Trophoblast cell (in vitro differentiated cells and primary cell): ENCODE measurements at regions not wholly inside any gene's neighbourhood (a gene's known extent, or its start where the extent isn't known, plus 50 kb on each side); places are given as distances from the start of the nearest gene placed in this dataset.
A peak's percentile ranks its signal among the peaks of the same experiment; 100 is the strongest.

Source experiments
- DNase-seq, 2 donors: peaks; one replicate each; pipeline ENCODE4 v3.0.0-alpha.2; 2016
- H2AFZ ChIP-seq: 2 replicates; pipeline ENCODE4 v1.6.1; 2013; ENCODE audit warnings: low read length, moderate library complexity, mild to moderate bottlenecking; ENCODE audit not compliant: insufficient read depth, poor library complexity
- H2AK5ac ChIP-seq: 2 replicates; pipeline ENCODE4 v1.6.1; 2013; ENCODE audit warnings: mild to moderate bottlenecking, low read length
- H2BK120ac ChIP-seq: 2 replicates; pipeline ENCODE4 v1.6.1; 2013; ENCODE audit warnings: low read length, mild to moderate bottlenecking, moderate library complexity; ENCODE audit not compliant: insufficient read depth, poor library complexity
- H2BK12ac ChIP-seq: 2 replicates; pipeline ENCODE4 v1.6.1; 2013; ENCODE audit warnings: mild to moderate bottlenecking, low read length, moderate library complexity
- H2BK5ac ChIP-seq: 2 replicates; pipeline ENCODE4 v1.6.1; 2013; ENCODE audit warnings: low read length, low read depth, moderate library complexity, mild to moderate bottlenecking; ENCODE audit not compliant: poor library complexity
- H3K14ac ChIP-seq: 2 replicates; pipeline ENCODE4 v1.6.1; 2013; ENCODE audit warnings: mild to moderate bottlenecking, low read length
- H3K18ac ChIP-seq: 2 replicates; pipeline ENCODE4 v1.6.1; 2013; ENCODE audit warnings: mild to moderate bottlenecking, low read length
- H3K23ac ChIP-seq: 2 replicates; pipeline ENCODE4 v1.6.1; 2013; ENCODE audit warnings: low read length
- H3K27ac ChIP-seq: 2 replicates; pipeline ENCODE4 v1.5.1; 2013; ENCODE audit warnings: low read depth, mild to moderate bottlenecking, inconsistent platforms, low read length, moderate library complexity
- H3K27me3 ChIP-seq: 2 replicates; pipeline ENCODE4 v1.6.1; 2013; ENCODE audit warnings: inconsistent platforms, mild to moderate bottlenecking, low read length, moderate library complexity; ENCODE audit not compliant: insufficient read depth
- H3K36me3 ChIP-seq, 2 experiments: 1 replicate in 1 of 2; 2 replicates in 1 of 2; pipeline ENCODE4 v1.6.1; 2013; ENCODE audit warnings: low read length in 2 of 2, mild to moderate bottlenecking in 2 of 2, moderate library complexity in 1 of 2; ENCODE audit not compliant: insufficient read depth in 2 of 2, control insufficient read depth in 1 of 2
- H3K4ac ChIP-seq: 2 replicates; pipeline ENCODE4 v1.6.1; 2013; ENCODE audit warnings: low read depth, mild to moderate bottlenecking, low read length, moderate library complexity
- H3K4me1 ChIP-seq, 2 experiments: 1 replicate in 1 of 2; 2 replicates in 1 of 2; pipeline ENCODE4 v1.6.1; 2013; ENCODE audit warnings: low read length in 2 of 2, mild to moderate bottlenecking in 2 of 2, moderate library complexity in 1 of 2; ENCODE audit not compliant: insufficient read depth in 2 of 2, control insufficient read depth in 1 of 2
- H3K4me2 ChIP-seq: 2 replicates; pipeline ENCODE4 v1.6.1; 2013; ENCODE audit warnings: inconsistent platforms, mild to moderate bottlenecking, low read length, moderate library complexity
- H3K4me3 ChIP-seq: 2 replicates; pipeline ENCODE4 v1.5.1; 2013; ENCODE audit warnings: mild to moderate bottlenecking, low read depth, low read length, inconsistent platforms
- H3K79me1 ChIP-seq: one replicate; pipeline ENCODE4 v1.6.1; 2013; ENCODE audit warnings: low read length
- H3K79me2 ChIP-seq: 2 replicates; pipeline ENCODE4 v1.6.1; 2013; ENCODE audit warnings: low read length, mild to moderate bottlenecking; ENCODE audit not compliant: control insufficient read depth, insufficient read depth, poor library complexity
- H3K9ac ChIP-seq: 2 replicates; pipeline ENCODE4 v1.6.1; 2013; ENCODE audit warnings: mild to moderate bottlenecking, low read length
- H3K9me3 ChIP-seq: 2 replicates; pipeline ENCODE4 v1.6.1; 2013; ENCODE audit warnings: low read depth, mild to moderate bottlenecking, control low read depth, inconsistent platforms, low read length; ENCODE audit not compliant: insufficient read depth
- H4K12ac ChIP-seq: 2 replicates; pipeline ENCODE4 v1.6.1; 2013; ENCODE audit warnings: low read depth, mild to moderate bottlenecking, low read length, moderate library complexity
- H4K8ac ChIP-seq: 2 replicates; pipeline ENCODE4 v1.6.1; 2013; ENCODE audit warnings: low read depth, mild to moderate bottlenecking, low read length, moderate library complexity
- H4K91ac ChIP-seq: one replicate; pipeline ENCODE4 v1.6.1; 2013; ENCODE audit warnings: low read depth, mild to moderate bottlenecking, low read length, moderate library complexity
- WGBS: extraction: QIAGEN DNeasy Blood & Tissue Kit; methylation state at CpG from one replicate; pipeline ENCODE4 v1.1.7; 2013; ENCODE audit warnings: missing lambda C conversion rate; ENCODE audit not compliant: insufficient read length, insufficient coverage; ENCODE audit errors: extremely low coverage; 5-methylcytosine and 5-hydroxymethylcytosine counted together

DNA sequence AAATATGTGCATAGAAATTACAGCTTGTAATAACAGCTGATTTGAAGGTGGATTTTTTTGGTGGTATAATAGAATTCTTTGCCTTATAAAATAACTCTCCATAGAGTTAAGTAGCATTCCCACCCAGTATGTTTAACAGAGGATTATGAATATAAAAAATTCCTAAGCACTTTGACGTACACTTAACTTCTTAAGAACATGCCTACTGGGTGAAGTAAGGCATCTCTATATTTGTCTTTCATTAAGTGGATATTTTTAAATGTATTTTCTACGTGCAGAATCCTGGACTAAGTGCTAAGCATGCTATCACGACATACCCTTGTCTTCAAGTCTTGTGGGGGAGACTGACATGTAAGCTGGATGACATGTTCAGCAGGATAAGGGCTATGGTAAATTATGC, 217.7 kb upstream of the BMPER start:
- no peaks in the 10 kb centered on the region for H3K9me3 ChIP-seq
- no peaks in the 10 kb centered on the region for H3K27me3 ChIP-seq
- H4K91ac ChIP-seq, result no peak overlapping the region
- no peak overlapping the region for H2BK5ac ChIP-seq
- no peak overlapping the region for H2AFZ ChIP-seq
- H2AK5ac ChIP-seq, result no peak overlapping the region
- H4K12ac ChIP-seq, result no peak overlapping the region
- no peak overlapping the region for H3K4me3 ChIP-seq
- no peak overlapping the region for H3K27ac ChIP-seq
- no peak overlapping the region for H3K4me2 ChIP-seq
- H3K79me1 ChIP-seq, result no peaks in the 10 kb centered on the region
- no peaks in the 10 kb centered on the region for H3K79me2 ChIP-seq
- H2BK120ac ChIP-seq, result no peak overlapping the region
- H3K4me1 ChIP-seq, result no peaks in the 10 kb centered on the region
- H3K9ac ChIP-seq, result no peak overlapping the region
- H3K36me3 ChIP-seq, result no peaks in the 10 kb centered on the region
- no peak overlapping the region for H4K8ac ChIP-seq
- no peak overlapping the region for H2BK12ac ChIP-seq
- H3K23ac ChIP-seq, result no peak overlapping the region
- H3K4ac ChIP-seq, result no peak overlapping the region
- no peak overlapping the region for H3K18ac ChIP-seq
- no peak for DNase-seq
- WGBS, result no CpG with 5 or more reads among the region's 3 CpGs
- no peak overlapping the region for H3K14ac ChIP-seq

DNA sequence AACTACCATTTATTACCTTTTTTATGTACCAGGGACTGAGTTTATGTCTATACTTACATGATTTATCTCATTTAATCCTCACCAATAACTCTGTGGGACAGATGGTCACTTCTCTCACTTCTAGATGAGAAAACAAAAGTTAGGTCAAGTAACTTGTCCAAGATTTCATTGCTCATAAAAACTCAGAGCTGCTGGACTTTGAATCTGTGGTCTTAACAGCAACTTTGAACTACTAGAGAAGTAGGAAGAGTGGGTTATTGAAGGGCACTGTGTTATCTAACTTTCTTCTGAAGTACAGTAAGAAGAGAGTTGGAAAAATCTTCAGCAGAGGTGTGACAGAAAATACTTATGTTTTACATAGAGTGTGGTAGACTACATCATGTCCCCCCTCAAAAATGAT, 214.2 kb upstream of the BMPER start:
- no peak for DNase-seq
- no peak overlapping the region for H2AFZ ChIP-seq
- H3K4me1 ChIP-seq, result no peaks in the 10 kb centered on the region
- no peak overlapping the region for H3K9ac ChIP-seq
- no peak overlapping the region for H2BK5ac ChIP-seq
- H3K18ac ChIP-seq, result no peak overlapping the region
- no peaks in the 10 kb centered on the region for H3K36me3 ChIP-seq
- no peak overlapping the region for H3K14ac ChIP-seq
- H3K23ac ChIP-seq, result no peak overlapping the region
- H2BK12ac ChIP-seq, result no peak overlapping the region
- no peaks in the 10 kb centered on the region for H3K9me3 ChIP-seq
- H3K4me3 ChIP-seq, result no peak overlapping the region
- H3K79me1 ChIP-seq, result no peaks in the 10 kb centered on the region
- H4K91ac ChIP-seq, result no peak overlapping the region
- H3K27ac ChIP-seq, result no peak overlapping the region
- H2AK5ac ChIP-seq, result no peak overlapping the region
- H3K79me2 ChIP-seq, result no peaks in the 10 kb centered on the region
- no peaks in the 10 kb centered on the region for H3K27me3 ChIP-seq
- H2BK120ac ChIP-seq, result no peak overlapping the region
- no peak overlapping the region for H4K8ac ChIP-seq
- no peak overlapping the region for H4K12ac ChIP-seq
- H3K4me2 ChIP-seq, result no peak overlapping the region
- H3K4ac ChIP-seq, result no peak overlapping the region

DNA sequence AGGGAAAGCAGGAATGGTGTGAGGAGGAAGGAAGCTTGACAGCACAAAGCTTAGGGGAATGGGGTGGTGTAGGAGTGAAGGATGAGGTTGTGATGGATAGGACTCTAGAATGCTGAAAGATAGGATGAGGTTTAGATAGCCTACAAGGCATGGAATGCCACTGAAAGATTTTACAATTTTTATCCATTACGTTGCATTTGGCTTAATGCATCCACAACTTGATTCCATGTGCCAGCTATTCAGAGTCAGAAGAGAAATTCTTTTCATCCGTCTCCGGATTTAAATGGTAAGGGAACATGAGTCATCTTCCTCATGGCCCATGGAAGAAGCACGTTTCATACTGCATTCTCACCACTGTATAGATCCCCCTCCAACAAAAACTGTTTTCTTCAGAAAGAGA, 212.4 kb upstream of the BMPER start:
- Histone ChIP-seq H3K9me3 (no peaks in the 10 kb centered on the region), H3K18ac (no peak overlapping the region), H3K4me3 (no peak overlapping the region), H2AK5ac (no peak overlapping the region), H3K4me2 (no peak overlapping the region), H3K36me3 (no peaks in the 10 kb centered on the region), H2AFZ (no peak overlapping the region), H2BK5ac (no peak overlapping the region), H3K14ac (no peak overlapping the region), H3K79me1 (no peaks in the 10 kb centered on the region), H3K4ac (no peak overlapping the region), H2BK120ac (no peak overlapping the region), H4K12ac (no peak overlapping the region), H3K27ac (no peak overlapping the region), H3K4me1 (no peaks in the 10 kb centered on the region), H3K23ac (no peak overlapping the region), H3K27me3 (no peaks in the 10 kb centered on the region), H3K79me2 (no peaks in the 10 kb centered on the region), H4K91ac (no peak overlapping the region), H3K9ac (peak overlapping the region; percentile 15), H4K8ac (no peak overlapping the region), H2BK12ac (no peak overlapping the region)
- WGBS, result no CpG with 5 or more reads among the region's 4 CpGs
- DNase-seq, result no peak

DNA sequence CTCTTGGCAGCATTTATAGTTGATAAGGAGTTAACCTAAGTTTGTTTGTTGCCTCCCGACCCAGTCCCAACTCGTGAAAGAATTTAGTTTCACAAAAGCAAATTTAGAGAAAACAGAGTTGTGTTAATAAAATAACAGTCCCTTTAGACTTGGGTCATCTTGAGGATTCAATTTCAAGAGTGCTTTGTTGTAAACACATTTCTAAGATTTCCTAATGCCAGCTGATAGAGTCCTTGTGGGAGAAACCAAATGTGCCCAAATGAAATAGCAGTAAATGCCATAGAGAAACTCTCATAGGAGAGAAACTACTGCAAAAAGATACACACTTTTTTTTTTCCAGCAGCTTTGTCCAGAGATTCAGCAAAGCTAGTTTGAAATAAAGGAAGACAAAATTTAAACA, 211.3 kb upstream of the BMPER start:
- H3K27me3 ChIP-seq, result no peaks in the 10 kb centered on the region
- H3K79me1 ChIP-seq, result no peaks in the 10 kb centered on the region
- WGBS, result no CpG with 5 or more reads among the region's 2 CpGs
- no peak overlapping the region for H3K4me3 ChIP-seq
- no peak overlapping the region for H2AFZ ChIP-seq
- no peak overlapping the region for H3K23ac ChIP-seq
- no peaks in the 10 kb centered on the region for H3K4me1 ChIP-seq
- H3K14ac ChIP-seq, result no peak overlapping the region
- DNase-seq, result no peak
- H2BK12ac ChIP-seq, result no peak overlapping the region
- H3K36me3 ChIP-seq, result no peaks in the 10 kb centered on the region
- H3K4ac ChIP-seq, result no peak overlapping the region
- no peak overlapping the region for H3K9ac ChIP-seq
- no peak overlapping the region for H3K4me2 ChIP-seq
- no peak overlapping the region for H4K8ac ChIP-seq
- no peak overlapping the region for H4K12ac ChIP-seq
- H2BK120ac ChIP-seq, result no peak overlapping the region
- no peaks in the 10 kb centered on the region for H3K79me2 ChIP-seq
- no peak overlapping the region for H3K18ac ChIP-seq
- no peak overlapping the region for H4K91ac ChIP-seq
- H3K27ac ChIP-seq, result no peak overlapping the region
- no peak overlapping the region for H2BK5ac ChIP-seq
- H2AK5ac ChIP-seq, result no peak overlapping the region
- H3K9me3 ChIP-seq, result no peaks in the 10 kb centered on the region

DNA sequence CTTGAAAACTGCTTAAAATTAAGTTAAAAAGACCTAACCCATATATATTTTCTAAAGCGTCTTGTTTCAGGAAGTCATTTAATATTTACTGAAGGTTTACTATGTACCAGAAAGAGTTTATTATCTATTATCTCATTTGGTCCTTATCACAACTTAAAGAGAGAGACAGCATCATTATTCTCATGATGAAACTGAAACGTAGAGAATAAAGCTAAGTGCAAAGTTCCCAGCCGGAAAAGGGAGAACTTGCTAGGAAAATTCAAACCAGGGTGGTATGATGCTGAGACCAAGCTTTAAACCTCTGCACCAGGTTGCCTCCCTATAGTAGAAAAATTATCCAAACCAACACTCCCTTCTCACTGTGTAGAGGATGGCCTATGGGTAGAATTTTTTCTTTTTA, 207.7 kb upstream of the BMPER start:
- H3K14ac ChIP-seq, result no peak overlapping the region
- H2BK120ac ChIP-seq, result no peak overlapping the region
- H2AFZ ChIP-seq, result no peak overlapping the region
- H3K4me3 ChIP-seq, result no peak overlapping the region
- H3K27me3 ChIP-seq, result no peaks in the 10 kb centered on the region
- H3K9me3 ChIP-seq, result peaks cover 1% of the 10 kb centered on the region
- no peak overlapping the region for H4K12ac ChIP-seq
- WGBS, result no CpG with 5 or more reads among the region's 3 CpGs
- no peak overlapping the region for H4K8ac ChIP-seq
- H3K4ac ChIP-seq, result no peak overlapping the region
- no peak overlapping the region for H3K23ac ChIP-seq
- no peaks in the 10 kb centered on the region for H3K36me3 ChIP-seq
- H3K4me2 ChIP-seq, result no peak overlapping the region
- H2BK12ac ChIP-seq, result no peak overlapping the region
- no peak overlapping the region for H3K9ac ChIP-seq
- DNase-seq, result no peak
- H2AK5ac ChIP-seq, result no peak overlapping the region
- no peak overlapping the region for H3K27ac ChIP-seq
- H3K79me2 ChIP-seq, result no peaks in the 10 kb centered on the region
- no peaks in the 10 kb centered on the region for H3K79me1 ChIP-seq
- H3K18ac ChIP-seq, result no peak overlapping the region
- no peak overlapping the region for H4K91ac ChIP-seq
- H2BK5ac ChIP-seq, result no peak overlapping the region
- H3K4me1 ChIP-seq, result no peaks in the 10 kb centered on the region
